Hepatocyte (in vitro differentiated cells): ENCODE measurements at regions not wholly inside any gene's neighbourhood (a gene's known extent, or its start where the extent isn't known, plus 50 kb on each side); places are given as distances from the start of the nearest gene placed in this dataset.

Experiments used
- DNase-seq: peaks from one replicate; pipeline ENCODE4 v3.0.0-alpha.2; 2016; ENCODE audit warnings: low spot score
- H2AFZ ChIP-seq: fragments of 200-600 bp; sonication (generic); 2 replicates; pipeline ENCODE4 v1.6.0; 2016; ENCODE audit warnings: antibody characterized with exemption, mild to moderate bottlenecking
- H3K27ac ChIP-seq: fragments of 200-600 bp; sonication (generic); 2 replicates; pipeline ENCODE4 v1.5.1; 2016; ENCODE audit warnings: mild to moderate bottlenecking
- H3K27me3 ChIP-seq: fragments of 200-600 bp; sonication (generic); 2 replicates; pipeline ENCODE4 v1.6.1; 2016
- H3K36me3 ChIP-seq: fragments of 200-600 bp; sonication (generic); replicated peaks from 2 replicates; pipeline ENCODE4 v1.5.1; 2016; ENCODE audit warnings: low read depth; ENCODE audit not compliant: insufficient read depth
- H3K4me1 ChIP-seq: fragments of 200-600 bp; sonication (generic); 2 replicates; pipeline ENCODE4 v1.5.1; 2016; ENCODE audit warnings: mild to moderate bottlenecking, moderate library complexity; ENCODE audit not compliant: insufficient read depth
- H3K4me2 ChIP-seq: fragments of 200-600 bp; sonication (generic); 2 replicates; pipeline ENCODE4 v1.6.0; 2016
- H3K4me3 ChIP-seq: fragments of 200-600 bp; sonication (generic); 2 replicates; pipeline ENCODE4 v1.5.1; 2016; ENCODE audit warnings: mild to moderate bottlenecking
- H3K79me2 ChIP-seq: fragments of 200-600 bp; sonication (generic); 2 replicates; pipeline ENCODE4 v1.6.0; 2017; ENCODE audit warnings: mild to moderate bottlenecking
- H3K9me2 ChIP-seq: fragments of 200-600 bp; sonication (generic); replicated peaks from 2 replicates; pipeline ENCODE4 v1.6.0; 2017; ENCODE audit warnings: mild to moderate bottlenecking; ENCODE audit not compliant: insufficient read depth
- H3K9me3 ChIP-seq: fragments of 200-600 bp; sonication (generic); 2 replicates; pipeline ENCODE4 v1.5.1; 2016; ENCODE audit warnings: low read depth, mild to moderate bottlenecking
- H4K20me1 ChIP-seq: fragments of 200-600 bp; sonication (generic); 2 replicates; pipeline ENCODE4 v1.6.0; 2016; ENCODE audit warnings: mild to moderate bottlenecking; ENCODE audit not compliant: insufficient read depth, poor library complexity, severe bottlenecking
- CTCF ChIP-seq: fragments of 200-600 bp; sonication (generic); IDR thresholded peaks from 2 replicates; pipeline ENCODE4 v1.5.1; 2016; ENCODE audit warnings: antibody characterized with exemption, mild to moderate bottlenecking; ENCODE audit not compliant: poor library complexity
- EZH2 ChIP-seq: fragments of 200-600 bp; sonication (generic); IDR thresholded peaks from 2 replicates; pipeline ENCODE4 v1.6.1; 2016; ENCODE audit warnings: antibody characterized with exemption, mild to moderate bottlenecking, borderline replicate concordance
- EZH2phosphoT487 ChIP-seq: fragments of 200-600 bp; sonication (generic); IDR thresholded peaks from one replicate; pipeline ENCODE4 v1.6.1; 2018; ENCODE audit warnings: antibody characterized with exemption, mild to moderate bottlenecking, low read depth, moderate library complexity; ENCODE audit not compliant: unreplicated experiment, severe bottlenecking
- WGBS: methylation state at CpG from one replicate; pipeline ENCODE4 v1.1.6; 2016; ENCODE audit warnings: low lambda C conversion rate; ENCODE audit errors: missing lambda C conversion rate; 5-methylcytosine and 5-hydroxymethylcytosine counted together

GRCh38 chr21:15300131-15300530, 235.3 kb upstream of the NRIP1 start:
- Histone ChIP-seq H3K4me3 (no peak overlapping the region), H3K27me3 (no peaks in the 10 kb centered on the region), H3K36me3 (no peaks in the 10 kb centered on the region), H4K20me1 (no peaks in the 10 kb centered on the region), H3K4me1 (no peaks in the 10 kb centered on the region), H3K79me2 (no peaks in the 10 kb centered on the region), H3K9me2 (no peaks in the 10 kb centered on the region), H3K4me2 (no peak overlapping the region), H2AFZ (no peak overlapping the region), H3K9me3 (no peaks in the 10 kb centered on the region), H3K27ac (no peak overlapping the region)
- no peak for DNase-seq
- WGBS: 85% methylated on average over 2 of the region's 2 CpGs
- TF ChIP-seq EZH2 (no peak), CTCF (no peak), EZH2phosphoT487 (no peak)

- no peaks in the 10 kb centered on the region for H3K9me3 ChIP-seq
Measured at GRCh38 chr21:15301014-15301413, 236.2 kb upstream of the NRIP1 start.

GRCh38 chr21:15301736-15302135, 236.9 kb upstream of the NRIP1 start:
- no peaks in the 10 kb centered on the region for H3K9me3 ChIP-seq
- WGBS: 94% methylated on average over 2 of the region's 2 CpGs
- H3K79me2 ChIP-seq: no peaks in the 10 kb centered on the region
- no peaks in the 10 kb centered on the region for H4K20me1 ChIP-seq
- DNase-seq: no peak
- no peak overlapping the region for H3K4me2 ChIP-seq
- no peak overlapping the region for H2AFZ ChIP-seq
- H3K27ac ChIP-seq: no peak overlapping the region
- no peaks in the 10 kb centered on the region for H3K9me2 ChIP-seq
- no peaks in the 10 kb centered on the region for H3K27me3 ChIP-seq
- no peaks in the 10 kb centered on the region for H3K4me1 ChIP-seq
- no peak for TF ChIP-seq EZH2
- no peak for TF ChIP-seq CTCF
- no peak for TF ChIP-seq EZH2phosphoT487
- H3K36me3 ChIP-seq: no peaks in the 10 kb centered on the region
- no peak overlapping the region for H3K4me3 ChIP-seq

More at GRCh38 chr21:15301014-15301413, 236.2 kb upstream of the NRIP1 start:
- Histone ChIP-seq H2AFZ (no peak overlapping the region), H3K27me3 (no peaks in the 10 kb centered on the region), H3K4me2 (no peak overlapping the region), H3K36me3 (no peaks in the 10 kb centered on the region), H3K9me2 (no peaks in the 10 kb centered on the region), H3K79me2 (no peaks in the 10 kb centered on the region), H3K4me1 (no peaks in the 10 kb centered on the region), H3K27ac (no peak overlapping the region), H4K20me1 (no peaks in the 10 kb centered on the region), H3K4me3 (no peak overlapping the region)
- DNase-seq: no peak
- TF ChIP-seq CTCF (no peak), EZH2phosphoT487 (no peak)
- WGBS: 96% methylated on average over 3 of the region's 3 CpGs

- no peak overlapping the region for H3K27ac ChIP-seq
- no peaks in the 10 kb centered on the region for H3K4me1 ChIP-seq
- no peaks in the 10 kb centered on the region for H3K79me2 ChIP-seq
- no peaks in the 10 kb centered on the region for H3K27me3 ChIP-seq
- no peaks in the 10 kb centered on the region for H3K36me3 ChIP-seq
- no peak for DNase-seq
- no peak overlapping the region for H3K4me3 ChIP-seq
- no peaks in the 10 kb centered on the region for H3K9me3 ChIP-seq
- H3K9me2 ChIP-seq: no peaks in the 10 kb centered on the region
- H3K4me2 ChIP-seq: no peak overlapping the region
- H2AFZ ChIP-seq: no peak overlapping the region
- TF ChIP-seq EZH2: no peak
- TF ChIP-seq CTCF: no peak
- TF ChIP-seq EZH2phosphoT487: no peak
- no peaks in the 10 kb centered on the region for H4K20me1 ChIP-seq
- WGBS: 92% methylated on average over 2 of the region's 2 CpGs
Measured at GRCh38 chr21:15306271-15306670, 241.5 kb upstream of the NRIP1 start.
